GM18511 (cell line): ENCODE measurements at regions not wholly inside any gene's neighbourhood (a gene's known extent, or its start where the extent isn't known, plus 50 kb on each side); places are given as distances from the start of the nearest gene placed in this dataset.
"Not testable (repeated sequence)": the region's sequence is repeated elsewhere in the genome, so short reads cannot be mapped to it uniquely, and the experiment has no call there.

Experiments used
- ATAC-seq: cut with Tn5 transposase; IDR thresholded peaks from one replicate; pipeline ENCODE4 v1.9.1; 2021; ENCODE audit warnings: mild to moderate bottlenecking, moderate library complexity; ENCODE audit not compliant: unreplicated experiment

GRCh38 chr4:3865986-3866812, 100.0 kb downstream of the ADRA2C start:
- ATAC-seq, result no peak

GRCh38 chr4:3866813-3867129, 100.6 kb downstream of the ADRA2C start:
- ATAC-seq, result no peak

GRCh38 chr4:3867403-3868100, 101.4 kb downstream of the ADRA2C start:
- ATAC-seq, result no peak

- ATAC-seq, result no peak
These were observed 102.3 kb downstream of the ADRA2C start for GRCh38 chr4:3868211-3869173.

GRCh38 chr4:3869174-3869572, 103.0 kb downstream of the ADRA2C start:
- no peak for ATAC-seq

GRCh38 chr4:3869661-3870566, 103.7 kb downstream of the ADRA2C start:
- ATAC-seq, result no peak

- ATAC-seq, result no peak
These were observed 104.4 kb downstream of the ADRA2C start for GRCh38 chr4:3870567-3870962.

GRCh38 chr4:3871181-3871852, 105.1 kb downstream of the ADRA2C start:
- no peak for ATAC-seq

- ATAC-seq, result no peak
These were observed 106.0 kb downstream of the ADRA2C start for GRCh38 chr4:3871881-3872833.

GRCh38 chr4:3872834-3873313, 106.7 kb downstream of the ADRA2C start:
- ATAC-seq, result no peak

GRCh38 chr4:3873408-3874027, 107.3 kb downstream of the ADRA2C start:
- no peak for ATAC-seq

- no peak for ATAC-seq
These were observed 107.8 kb downstream of the ADRA2C start for GRCh38 chr4:3874028-3874415.

- ATAC-seq, result no peak
These were observed 108.4 kb downstream of the ADRA2C start for GRCh38 chr4:3874525-3875110.

GRCh38 chr4:3875466-3875865, 109.3 kb downstream of the ADRA2C start:
- no peak for ATAC-seq

GRCh38 chr4:3876057-3876845, 110.1 kb downstream of the ADRA2C start:
- ATAC-seq, result not testable (repeated sequence)

GRCh38 chr4:3877236-3877635, 111.1 kb downstream of the ADRA2C start:
- ATAC-seq, result no peak

- no peak for ATAC-seq
These were observed 111.7 kb downstream of the ADRA2C start for GRCh38 chr4:3877868-3878267.
